ENCODE measurements at regions not wholly inside any gene's neighbourhood (a gene's known extent, or its start where the extent isn't known, plus 50 kb on each side); places are given as distances from the start of the nearest gene placed in this dataset.

- H3K36me3 Mint-ChIP-seq (ENCODE audit: insufficient read depth), result no peaks in the 10 kb centered on the region
Measured at GRCh38 chr16:26666486-26666885, 400.2 kb upstream of the C16orf82 start.

GRCh38 chr16:26667307-26667706, 399.4 kb upstream of the C16orf82 start:
- Mint-ChIP-seq H3K27me3 (ENCODE audit: low read depth) (peaks cover 7% of the 10 kb centered on the region), H3K4me1 (ENCODE audit: low read depth) (peaks cover 14% of the 10 kb centered on the region), H3K36me3 (ENCODE audit: insufficient read depth) (no peaks in the 10 kb centered on the region), H3K4me3 (no peak overlapping the region), H3K9me3 (no peaks in the 10 kb centered on the region)
- DNase-seq (no peak), ATAC-seq (no peak)

More at GRCh38 chr16:26666486-26666885, 400.2 kb upstream of the C16orf82 start:
- no peak for ATAC-seq
- Mint-ChIP-seq H3K4me1 (ENCODE audit: low read depth) (peaks cover 8% of the 10 kb centered on the region), H3K9me3 (no peaks in the 10 kb centered on the region), H3K27me3 (ENCODE audit: low read depth) (peaks cover 7% of the 10 kb centered on the region), H3K4me3 (no peak overlapping the region)
- no peak for DNase-seq

DNA sequence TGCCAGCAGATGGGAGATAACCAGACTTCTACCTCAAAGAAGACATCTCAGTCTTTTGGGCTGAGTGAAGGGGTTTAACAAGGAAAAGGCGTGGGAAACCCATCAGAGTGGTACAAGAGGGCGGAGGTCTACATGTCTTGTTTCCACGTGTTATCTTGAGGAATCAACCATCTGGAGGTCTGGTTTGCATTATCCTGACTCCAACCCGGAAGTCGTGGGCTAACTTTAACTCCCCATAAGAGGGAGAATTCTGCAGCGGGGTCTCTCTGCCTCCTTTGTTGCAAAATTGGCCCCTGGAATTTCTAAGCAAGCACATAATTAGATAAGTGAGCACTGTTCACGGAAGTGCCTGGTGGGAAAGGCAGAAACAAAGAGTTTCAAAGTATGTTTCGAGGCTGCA, 398.7 kb upstream of the C16orf82 start:
- ATAC-seq, result no peak
- Mint-ChIP-seq H3K4me3 (no peak overlapping the region), H3K9me3 (no peaks in the 10 kb centered on the region), H3K4me1 (ENCODE audit: low read depth) (peaks cover 18% of the 10 kb centered on the region), H3K27me3 (ENCODE audit: low read depth) (peaks cover 7% of the 10 kb centered on the region), H3K36me3 (ENCODE audit: insufficient read depth) (no peaks in the 10 kb centered on the region)
- DNase-seq, result no peak

GRCh38 chr16:26672206-26672605, 394.5 kb upstream of the C16orf82 start:
- peaks cover 5% of the 10 kb centered on the region for H3K27me3 Mint-ChIP-seq (ENCODE audit: low read depth)
- H3K4me3 Mint-ChIP-seq, result no peak overlapping the region
- peak; percentile 23 to 78 for ATAC-seq
- H3K9me3 Mint-ChIP-seq, result no peaks in the 10 kb centered on the region
- DNase-seq, result peak; percentile 27
- H3K36me3 Mint-ChIP-seq (ENCODE audit: insufficient read depth), result no peaks in the 10 kb centered on the region
- H3K4me1 Mint-ChIP-seq (ENCODE audit: low read depth), result peaks cover 13% of the 10 kb centered on the region

DNA sequence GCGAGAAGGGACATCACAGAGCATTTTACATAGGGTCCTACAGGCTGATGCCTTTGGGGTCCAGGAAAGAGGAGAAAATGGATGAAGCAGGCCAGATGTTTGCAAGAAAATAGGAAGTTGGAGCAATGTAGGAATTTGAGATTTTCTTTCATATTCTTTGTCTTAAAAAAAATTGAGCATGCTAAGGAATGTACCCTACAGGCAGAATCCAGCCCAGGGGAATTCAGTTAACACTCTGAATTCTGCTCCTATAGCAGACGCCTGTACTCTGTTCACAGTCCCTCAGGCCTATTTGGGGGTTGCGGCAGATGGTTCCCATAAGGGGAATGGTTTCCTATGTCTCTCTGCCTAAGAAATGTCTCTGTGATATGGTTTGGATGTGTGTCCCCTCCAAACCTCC, 393.7 kb upstream of the C16orf82 start:
- H3K4me1 Mint-ChIP-seq (ENCODE audit: low read depth), result peaks cover 13% of the 10 kb centered on the region
- H3K4me3 Mint-ChIP-seq, result no peak overlapping the region
- peaks cover 3% of the 10 kb centered on the region for H3K27me3 Mint-ChIP-seq (ENCODE audit: low read depth)
- no peak for ATAC-seq
- DNase-seq, result no peak
- no peaks in the 10 kb centered on the region for H3K36me3 Mint-ChIP-seq (ENCODE audit: insufficient read depth)
- no peaks in the 10 kb centered on the region for H3K9me3 Mint-ChIP-seq

DNA sequence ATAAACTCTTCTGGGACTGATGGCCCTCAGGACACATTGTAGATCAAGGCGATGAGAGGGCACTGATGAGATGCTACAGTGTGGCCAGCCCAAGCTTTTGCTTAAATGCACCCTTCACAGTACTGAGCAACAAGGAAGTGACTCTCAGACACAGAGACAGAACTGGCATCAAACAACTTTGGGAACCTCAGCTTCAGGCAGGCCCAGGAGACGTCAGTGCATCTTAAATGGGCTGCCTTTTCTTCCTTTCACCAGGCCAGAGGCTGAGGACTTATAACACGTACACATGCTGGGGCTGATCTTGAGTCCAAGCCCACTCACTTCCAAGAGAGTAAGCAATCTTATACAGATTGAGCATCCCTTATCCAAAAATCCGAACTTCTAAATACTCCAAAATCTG, 386.1 kb upstream of the C16orf82 start:
- Mint-ChIP-seq H3K4me3 (no peak overlapping the region), H3K4me1 (ENCODE audit: low read depth) (no peaks in the 10 kb centered on the region), H3K36me3 (ENCODE audit: insufficient read depth) (no peaks in the 10 kb centered on the region), H3K9me3 (no peaks in the 10 kb centered on the region), H3K27me3 (ENCODE audit: low read depth) (peaks cover 3% of the 10 kb centered on the region)
- DNase-seq (no peak), ATAC-seq (no peak)

- DNase-seq (no peak), ATAC-seq (no peak)
- Mint-ChIP-seq H3K4me1 (ENCODE audit: low read depth) (no peaks in the 10 kb centered on the region), H3K36me3 (ENCODE audit: insufficient read depth) (no peaks in the 10 kb centered on the region), H3K9me3 (no peaks in the 10 kb centered on the region), H3K4me3 (no peak overlapping the region), H3K27me3 (ENCODE audit: low read depth) (peaks cover 16% of the 10 kb centered on the region)
Measured at GRCh38 chr16:26688105-26688504, 378.6 kb upstream of the C16orf82 start.

- Mint-ChIP-seq H3K9me3 (no peaks in the 10 kb centered on the region), H3K4me1 (ENCODE audit: low read depth) (no peaks in the 10 kb centered on the region), H3K27me3 (ENCODE audit: low read depth) (peaks cover 16% of the 10 kb centered on the region), H3K36me3 (ENCODE audit: insufficient read depth) (no peaks in the 10 kb centered on the region), H3K4me3 (no peak overlapping the region)
- DNase-seq (no peak), ATAC-seq (no peak)
Measured at GRCh38 chr16:26688699-26689098, 378.0 kb upstream of the C16orf82 start.

DNA sequence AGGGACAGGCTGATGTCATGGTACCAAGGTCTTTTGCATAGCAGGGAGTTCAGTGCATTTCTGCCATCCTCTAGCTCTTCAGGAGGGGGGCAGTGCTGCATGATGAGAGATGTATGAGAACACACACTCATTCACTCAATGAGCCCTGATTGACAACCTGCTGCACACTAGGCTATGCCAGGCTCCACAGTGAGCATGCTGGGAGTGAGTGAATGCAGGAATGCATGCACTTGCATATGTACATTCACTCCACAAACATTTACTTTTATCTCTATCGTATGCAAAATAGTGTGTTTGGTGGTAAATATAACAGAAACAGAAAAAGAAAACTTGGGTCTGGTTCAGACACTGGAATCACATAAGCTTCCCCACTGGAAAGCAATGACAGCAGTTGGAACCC, 374.1 kb upstream of the C16orf82 start:
- ATAC-seq (no peak), DNase-seq (no peak)
- H3K36me3 Mint-ChIP-seq (ENCODE audit: insufficient read depth), result no peaks in the 10 kb centered on the region
- H3K4me3 Mint-ChIP-seq, result no peak overlapping the region
- no peaks in the 10 kb centered on the region for H3K4me1 Mint-ChIP-seq (ENCODE audit: low read depth)
- H3K9me3 Mint-ChIP-seq, result no peaks in the 10 kb centered on the region
- H3K27me3 Mint-ChIP-seq (ENCODE audit: low read depth), result peaks cover 14% of the 10 kb centered on the region

DNA sequence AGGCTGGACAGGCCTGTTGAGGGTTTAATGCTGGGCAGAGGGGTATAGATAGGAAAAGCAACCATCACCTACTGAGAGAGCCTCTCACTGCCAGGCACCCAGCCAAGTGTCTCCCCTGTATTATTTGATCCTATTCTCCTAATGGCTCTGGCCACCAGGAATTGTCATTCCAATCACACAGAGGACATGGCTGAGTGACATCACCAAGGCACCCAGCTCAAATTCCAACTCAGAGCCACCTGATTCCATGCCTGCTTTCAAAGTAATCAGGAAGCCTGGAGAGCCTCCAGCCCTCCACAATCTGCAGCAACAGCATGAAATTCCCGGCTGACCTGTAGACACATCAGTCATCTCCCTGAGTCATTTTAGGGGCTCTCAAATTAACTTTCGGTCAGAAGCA, 368.9 kb upstream of the C16orf82 start:
- H3K27me3 Mint-ChIP-seq (ENCODE audit: low read depth), result peaks cover 8% of the 10 kb centered on the region

GRCh38 chr16:26700250-26700649, 366.5 kb upstream of the C16orf82 start:
- H3K36me3 Mint-ChIP-seq (ENCODE audit: insufficient read depth), result no peaks in the 10 kb centered on the region
- peaks cover 11% of the 10 kb centered on the region for H3K9me3 Mint-ChIP-seq
- ATAC-seq, result no peak
- no peak overlapping the region for H3K4me3 Mint-ChIP-seq
- peaks cover 5% of the 10 kb centered on the region for H3K27me3 Mint-ChIP-seq (ENCODE audit: low read depth)
- no peak for DNase-seq
- H3K4me1 Mint-ChIP-seq (ENCODE audit: low read depth), result no peaks in the 10 kb centered on the region

More for the DNA sequence above, 368.9 kb upstream of the C16orf82 start:
- ATAC-seq (no peak), DNase-seq (no peak)
- Mint-ChIP-seq H3K4me3 (no peak overlapping the region), H3K4me1 (ENCODE audit: low read depth) (no peaks in the 10 kb centered on the region), H3K36me3 (ENCODE audit: insufficient read depth) (no peaks in the 10 kb centered on the region), H3K9me3 (peaks cover 11% of the 10 kb centered on the region)

GRCh38 chr16:26701243-26701886, 365.4 kb upstream of the C16orf82 start:
- peaks cover 5% of the 10 kb centered on the region for H3K27me3 Mint-ChIP-seq (ENCODE audit: low read depth)
- H3K36me3 Mint-ChIP-seq (ENCODE audit: insufficient read depth), result no peaks in the 10 kb centered on the region
- ATAC-seq (no peak), DNase-seq (no peak)
- peaks cover 11% of the 10 kb centered on the region for H3K9me3 Mint-ChIP-seq
- no peaks in the 10 kb centered on the region for H3K4me1 Mint-ChIP-seq (ENCODE audit: low read depth)
- H3K4me3 Mint-ChIP-seq, result no peak overlapping the region

DNA sequence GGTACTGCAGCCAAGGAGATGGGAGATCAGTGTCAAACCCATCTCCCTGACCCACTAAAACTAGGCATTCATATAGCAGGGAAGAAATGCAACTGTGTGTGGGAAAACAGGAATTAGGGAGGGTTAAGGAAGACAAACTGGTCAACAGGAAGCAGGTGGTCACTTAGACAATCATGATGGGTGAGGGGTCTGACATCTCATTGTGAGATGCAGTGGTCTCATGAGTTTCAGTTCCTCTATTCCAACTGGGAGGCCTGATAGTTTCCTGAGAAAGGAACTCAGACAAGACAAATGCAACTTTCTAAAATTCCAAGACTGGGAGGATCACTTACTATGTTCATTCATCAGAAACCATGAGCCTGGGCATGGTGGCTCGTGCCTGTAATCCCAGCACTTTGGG, 361.4 kb upstream of the C16orf82 start:
- H3K4me1 Mint-ChIP-seq (ENCODE audit: low read depth), result no peaks in the 10 kb centered on the region
- H3K36me3 Mint-ChIP-seq (ENCODE audit: insufficient read depth), result no peaks in the 10 kb centered on the region
- no peak for DNase-seq
- no peaks in the 10 kb centered on the region for H3K9me3 Mint-ChIP-seq
- no peak for ATAC-seq
- no peaks in the 10 kb centered on the region for H3K27me3 Mint-ChIP-seq (ENCODE audit: low read depth)
- no peak overlapping the region for H3K4me3 Mint-ChIP-seq

DNA sequence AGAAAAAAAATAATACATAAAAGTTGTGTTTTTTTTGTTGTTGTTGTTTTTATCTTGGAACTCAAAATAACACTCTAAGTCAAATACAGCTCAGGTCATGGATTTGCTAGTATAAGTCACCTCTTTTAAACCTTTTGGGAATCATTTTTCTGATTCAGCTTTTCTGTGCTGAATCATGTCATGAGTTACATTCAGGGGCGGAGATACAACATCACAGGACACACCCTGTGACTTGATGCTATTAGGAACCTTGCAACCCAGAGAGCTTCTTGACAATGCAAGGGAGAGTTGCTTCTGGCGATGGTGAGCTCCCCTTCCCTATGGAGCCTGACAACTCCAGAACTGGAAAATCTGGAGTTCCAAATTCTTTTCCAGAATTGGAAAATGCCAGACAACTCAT, 358.3 kb upstream of the C16orf82 start:
- ATAC-seq, result no peak
- H3K27me3 Mint-ChIP-seq (ENCODE audit: low read depth), result no peaks in the 10 kb centered on the region

GRCh38 chr16:26709175-26709574, 357.6 kb upstream of the C16orf82 start:
- no peaks in the 10 kb centered on the region for H3K9me3 Mint-ChIP-seq
- DNase-seq (no peak), ATAC-seq (no peak)
- H3K27me3 Mint-ChIP-seq (ENCODE audit: low read depth), result no peaks in the 10 kb centered on the region
- no peaks in the 10 kb centered on the region for H3K36me3 Mint-ChIP-seq (ENCODE audit: insufficient read depth)
- no peak overlapping the region for H3K4me3 Mint-ChIP-seq
- H3K4me1 Mint-ChIP-seq (ENCODE audit: low read depth), result no peaks in the 10 kb centered on the region

More for the DNA sequence above, 358.3 kb upstream of the C16orf82 start:
- Mint-ChIP-seq H3K4me3 (no peak overlapping the region), H3K36me3 (ENCODE audit: insufficient read depth) (no peaks in the 10 kb centered on the region), H3K4me1 (ENCODE audit: low read depth) (no peaks in the 10 kb centered on the region), H3K9me3 (no peaks in the 10 kb centered on the region)
- DNase-seq, result no peak

DNA sequence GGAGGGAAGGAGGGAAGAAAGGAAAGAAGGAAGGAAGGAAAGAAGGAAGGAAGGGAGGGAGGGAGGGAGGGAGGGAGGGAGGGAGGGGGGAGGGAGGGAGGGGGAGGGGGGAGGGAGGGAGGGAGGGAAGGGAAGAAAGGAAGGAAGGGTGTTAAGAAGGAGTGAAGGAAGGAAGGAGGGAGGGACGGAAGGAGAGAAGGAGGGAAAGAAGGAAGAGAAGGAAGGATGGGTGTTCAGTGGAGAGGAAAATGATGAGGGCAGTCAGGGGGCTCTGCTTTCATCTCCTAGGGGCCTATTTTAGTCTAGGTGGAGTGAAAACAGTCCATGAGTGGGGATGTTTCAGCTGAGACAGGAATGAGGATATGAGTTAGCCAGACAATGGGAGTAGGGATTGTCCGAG, 357.0 kb upstream of the C16orf82 start:
- H3K9me3 Mint-ChIP-seq, result no peaks in the 10 kb centered on the region
- no peak for ATAC-seq
- H3K4me3 Mint-ChIP-seq, result no peak overlapping the region
- H3K36me3 Mint-ChIP-seq (ENCODE audit: insufficient read depth), result no peaks in the 10 kb centered on the region
- H3K4me1 Mint-ChIP-seq (ENCODE audit: low read depth), result no peaks in the 10 kb centered on the region
- peaks cover 2% of the 10 kb centered on the region for H3K27me3 Mint-ChIP-seq (ENCODE audit: low read depth)
- DNase-seq, result no peak
